Endothelial cell of umbilical vein (primary cell): ENCODE measurements at regions not wholly inside any gene's neighbourhood (a gene's known extent, or its start where the extent isn't known, plus 50 kb on each side); places are given as distances from the start of the nearest gene placed in this dataset.

Experiments
- CTCF ChIP-seq, 2 donors: IDR thresholded peaks; 1 replicate in 1 of 2; 2 replicates in 1 of 2; pipeline ENCODE4 v1.5.1; 2011; ENCODE audit warnings: low read length in 2 of 2, mild to moderate bottlenecking in 2 of 2, moderate library complexity in 2 of 2, control low read depth in 1 of 2, inconsistent platforms in 1 of 2, low read depth in 1 of 2; ENCODE audit not compliant: insufficient read depth in 1 of 2; ENCODE audit errors: extremely low read depth in 1 of 2
- EZH2 ChIP-seq: IDR thresholded peaks from 2 replicates; pipeline ENCODE4 v1.6.1; 2012; ENCODE audit warnings: borderline replicate concordance, low read depth, mild to moderate bottlenecking, moderate library complexity, low read length, inconsistent platforms; ENCODE audit not compliant: severe bottlenecking
- FOS ChIP-seq: IDR thresholded peaks from 2 replicates; pipeline ENCODE4 v1.6.1; 2011; ENCODE audit warnings: mild to moderate bottlenecking, low read length, moderate library complexity, borderline replicate concordance; ENCODE audit not compliant: insufficient read depth
- MAX ChIP-seq: IDR thresholded peaks from 2 replicates; pipeline ENCODE4 v1.6.1; 2011; ENCODE audit not compliant: insufficient read depth, insufficient read length
- POLR2A ChIP-seq: IDR thresholded peaks from 2 replicates; pipeline ENCODE4 v1.6.1; 2012; ENCODE audit warnings: low read depth, mild to moderate bottlenecking, control low read depth, low read length
- POLR2AphosphoS5 ChIP-seq: IDR thresholded peaks from 2 replicates; pipeline ENCODE4 v1.6.1; 2012; ENCODE audit warnings: low read depth, mild to moderate bottlenecking, control low read depth, low read length, moderate library complexity; ENCODE audit not compliant: insufficient read depth

GRCh38 chr1:226808501-226808900 is 61.9 kb upstream of the PSEN2 start:
- TF ChIP-seq MAX (no peak), EZH2 (no peak), CTCF (IDR thresholded peaks at IDR 0.05; ENCODE audit: extremely low read depth in 1 of 2, insufficient read depth in 1 of 2, low read depth in 1 of 2, low read length in 2 of 2) (no peak), POLR2A (no peak), FOS (no peak), POLR2AphosphoS5 (no peak)
